Liver (tissue), 8 donors: ENCODE measurements at regions not wholly inside any gene's neighbourhood (a gene's known extent, or its start where the extent isn't known, plus 50 kb on each side); places are given as distances from the start of the nearest gene placed in this dataset.

ENCODE experiments used
- DNase-seq: peaks from one replicate; pipeline ENCODE4 v3.0.0-alpha.2; 2017; ENCODE audit warnings: low spot score
- H3K27ac ChIP-seq, 2 donors: one replicate each; pipeline ENCODE4 v1.7.0; 2013; ENCODE audit warnings: inconsistent platforms in 2 of 2, low read length in 2 of 2, control low read depth in 1 of 2, low read depth in 1 of 2, mild to moderate bottlenecking in 1 of 2
- H3K27me3 ChIP-seq, 4 donors: one replicate each; pipeline versions ENCODE4 v1.6.1 to v1.7.0; 2013; ENCODE audit warnings: low read length in 3 of 4, inconsistent platforms in 1 of 4, mild to moderate bottlenecking in 1 of 4, moderate library complexity in 1 of 4; ENCODE audit not compliant: control insufficient read depth in 4 of 4, insufficient read depth in 4 of 4
- H3K36me3 ChIP-seq, 4 donors: one replicate each; pipeline versions ENCODE4 v1.6.1 to v1.7.0; 2013; ENCODE audit warnings: low read length in 3 of 4, mild to moderate bottlenecking in 3 of 4, low read depth in 1 of 4, moderate library complexity in 1 of 4; ENCODE audit not compliant: control insufficient read depth in 4 of 4, insufficient read depth in 3 of 4
- H3K4me1 ChIP-seq, 4 donors: one replicate each; pipeline versions ENCODE4 v1.6.1 to v1.7.0; 2013; ENCODE audit warnings: low read length in 3 of 4, mild to moderate bottlenecking in 3 of 4, moderate library complexity in 1 of 4; ENCODE audit not compliant: control insufficient read depth in 4 of 4, insufficient read depth in 4 of 4
- H3K4me3 ChIP-seq, 3 donors: one replicate each; pipeline versions ENCODE4 v1.6.1 to v1.7.0; 2013; ENCODE audit warnings: low read length in 3 of 3, control low read depth in 1 of 3, low read depth in 1 of 3, mild to moderate bottlenecking in 1 of 3
- H3K9ac ChIP-seq, 2 donors: one replicate each; pipeline ENCODE4 v1.7.0; 2013; ENCODE audit warnings: low read length in 2 of 2, mild to moderate bottlenecking in 2 of 2, moderate library complexity in 2 of 2, control low read depth in 1 of 2, low read depth in 1 of 2
- H3K9me3 ChIP-seq, 4 donors: one replicate each; pipeline versions ENCODE4 v1.6.1 to v1.7.0; 2013; ENCODE audit warnings: low read length in 3 of 4; ENCODE audit not compliant: control insufficient read depth in 4 of 4
- ATF3 ChIP-seq: IDR thresholded peaks from 2 replicates; pipeline ENCODE4 v1.6.1; 2016; ENCODE audit warnings: antibody characterized with exemption
- EGR1 ChIP-seq, 2 donors: IDR thresholded peaks; 2 replicates each; pipeline ENCODE4 v1.6.1; 2016 to 2018; ENCODE audit warnings: antibody characterized with exemption in 2 of 2, low read depth in 2 of 2
- FOXA1 ChIP-seq: IDR thresholded peaks from 2 replicates; pipeline ENCODE4 v1.6.1; 2016; ENCODE audit warnings: antibody characterized with exemption
- FOXA2 ChIP-seq: IDR thresholded peaks from 2 replicates; pipeline ENCODE4 v1.6.1; 2016; ENCODE audit warnings: antibody characterized with exemption
- GABPA ChIP-seq, 2 donors: IDR thresholded peaks in 1 of 2; conservative IDR thresholded peaks in 1 of 2; 2 replicates each; pipeline ENCODE4 v1.6.1; 2016; ENCODE audit warnings: antibody characterized with exemption in 2 of 2, mild to moderate bottlenecking in 1 of 2, moderate library complexity in 1 of 2
- HNF4A ChIP-seq, 2 donors: conservative IDR thresholded peaks; 2 replicates each; pipeline ENCODE4 v1.6.1; 2016; ENCODE audit warnings: antibody characterized with exemption in 2 of 2, mild to moderate bottlenecking in 2 of 2
- JUND ChIP-seq, 2 donors: IDR thresholded peaks; 2 replicates each; pipeline ENCODE4 v1.6.1; 2016; ENCODE audit warnings: antibody characterized with exemption in 2 of 2
- NR2F2 ChIP-seq: IDR thresholded peaks from 2 replicates; pipeline ENCODE4 v1.6.1; 2016; ENCODE audit warnings: antibody characterized with exemption
- RAD21 ChIP-seq, 2 donors: IDR thresholded peaks; 2 replicates each; pipeline ENCODE4 v1.6.1; 2016; ENCODE audit warnings: antibody characterized with exemption in 2 of 2, mild to moderate bottlenecking in 2 of 2
- REST ChIP-seq: IDR thresholded peaks from 2 replicates; pipeline ENCODE4 v1.6.1; 2016; ENCODE audit warnings: antibody characterized with exemption, mild to moderate bottlenecking
- RXRA ChIP-seq, 2 donors: IDR thresholded peaks; 2 replicates each; pipeline ENCODE4 v1.6.1; 2017 to 2018; ENCODE audit warnings: antibody characterized with exemption in 2 of 2, mild to moderate bottlenecking in 1 of 2
- SP1 ChIP-seq: IDR thresholded peaks from 2 replicates; pipeline ENCODE4 v1.6.1; 2018; ENCODE audit warnings: antibody characterized with exemption, mild to moderate bottlenecking
- TAF1 ChIP-seq: conservative IDR thresholded peaks from 2 replicates; pipeline ENCODE4 v1.6.1; 2016; ENCODE audit warnings: antibody characterized with exemption, mild to moderate bottlenecking
- YY1 ChIP-seq: IDR thresholded peaks from 2 replicates; pipeline ENCODE4 v1.6.1; 2016; ENCODE audit warnings: antibody characterized with exemption, mild to moderate bottlenecking
- WGBS: extraction: QIAGEN DNeasy Blood & Tissue Kit; methylation state at CpG from one replicate; pipeline ENCODE4 v1.1.7; 2013; 5-methylcytosine and 5-hydroxymethylcytosine counted together
- TF ChIP-seq, protein P1 (sequence below): IDR thresholded peaks from 2 replicates; pipeline ENCODE4 v1.6.1; 2016; ENCODE audit warnings: antibody characterized with exemption
- TF ChIP-seq, protein P2 (sequence below): IDR thresholded peaks from 2 replicates; pipeline ENCODE4 v1.6.1; 2016; ENCODE audit warnings: antibody characterized with exemption
- TF ChIP-seq, protein P3 (sequence below): fragments of 150-350 bp; IDR thresholded peaks from 2 replicates; pipeline ENCODE4 v1.5.1; 2017; ENCODE audit warnings: improper control_type of control experiment, low read depth, low read length; ENCODE audit not compliant: missing input control
- donor health status: healthy.
- donor health status: healthy.
- donor health status: healthy.
- donor health status: healthy.
- donor health status: healthy.

- TF ChIP-seq, protein P1, sequence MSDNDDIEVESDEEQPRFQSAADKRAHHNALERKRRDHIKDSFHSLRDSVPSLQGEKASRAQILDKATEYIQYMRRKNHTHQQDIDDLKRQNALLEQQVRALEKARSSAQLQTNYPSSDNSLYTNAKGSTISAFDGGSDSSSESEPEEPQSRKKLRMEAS = no peak
- TF ChIP-seq EGR1 (IDR thresholded peaks at IDR 0.05; ENCODE audit: low read depth in 2 of 2) (no peak), FOXA2 (no peak), FOXA1 (no peak), RAD21 (IDR thresholded peaks at IDR 0.05) (no peak), TAF1 (no peak), YY1 (no peak), HNF4A (conservative IDR thresholded peaks at IDR 0.05) (no peak), NR2F2 (no peak)
- TF ChIP-seq, protein P2, sequence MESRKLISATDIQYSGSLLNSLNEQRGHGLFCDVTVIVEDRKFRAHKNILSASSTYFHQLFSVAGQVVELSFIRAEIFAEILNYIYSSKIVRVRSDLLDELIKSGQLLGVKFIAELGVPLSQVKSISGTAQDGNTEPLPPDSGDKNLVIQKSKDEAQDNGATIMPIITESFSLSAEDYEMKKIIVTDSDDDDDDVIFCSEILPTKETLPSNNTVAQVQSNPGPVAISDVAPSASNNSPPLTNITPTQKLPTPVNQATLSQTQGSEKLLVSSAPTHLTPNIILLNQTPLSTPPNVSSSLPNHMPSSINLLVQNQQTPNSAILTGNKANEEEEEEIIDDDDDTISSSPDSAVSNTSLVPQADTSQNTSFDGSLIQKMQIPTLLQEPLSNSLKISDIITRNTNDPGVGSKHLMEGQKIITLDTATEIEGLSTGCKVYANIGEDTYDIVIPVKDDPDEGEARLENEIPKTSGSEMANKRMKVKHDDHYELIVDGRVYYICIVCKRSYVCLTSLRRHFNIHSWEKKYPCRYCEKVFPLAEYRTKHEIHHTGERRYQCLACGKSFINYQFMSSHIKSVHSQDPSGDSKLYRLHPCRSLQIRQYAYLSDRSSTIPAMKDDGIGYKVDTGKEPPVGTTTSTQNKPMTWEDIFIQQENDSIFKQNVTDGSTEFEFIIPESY = no peak
Measured at GRCh38 chr10:21144047-21144446, 246.9 kb upstream of the NEBL start (continued).

DNA sequence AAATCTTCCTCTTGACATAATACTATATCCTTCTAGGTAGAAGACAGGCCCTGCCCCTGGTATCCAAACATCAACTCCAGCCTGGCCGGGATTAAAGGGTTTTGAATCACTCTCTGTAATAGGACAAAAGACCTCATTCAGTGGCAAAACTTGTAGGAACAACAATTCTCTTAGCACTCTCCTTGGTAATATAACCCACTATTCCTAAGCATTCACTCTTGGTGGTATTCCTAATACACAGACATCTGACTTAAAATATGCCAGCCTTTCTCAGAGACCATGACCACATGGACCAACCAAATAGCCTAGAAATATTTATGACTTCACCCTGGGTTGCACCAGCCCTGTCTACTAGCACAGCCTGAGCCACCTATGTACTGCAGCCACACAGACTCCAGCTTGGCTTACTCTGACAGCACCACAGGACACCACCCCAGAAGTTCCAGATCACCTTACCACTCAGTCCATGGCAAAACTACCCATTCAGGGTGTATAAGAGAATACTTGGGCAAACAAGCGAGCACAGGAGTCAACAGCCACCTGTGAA, 244.9 kb upstream of the NEBL start:
- H3K4me3 ChIP-seq = no peak overlapping the region
- H3K9me3 ChIP-seq = no peaks in the 10 kb centered on the region
- TF ChIP-seq YY1 (no peak), FOXA2 (no peak), ATF3 (no peak), RAD21 (IDR thresholded peaks at IDR 0.05) (no peak), NR2F2 (no peak), TAF1 (no peak), GABPA (IDR thresholded peaks at IDR 0.05 in 1 of 2, conservative IDR thresholded peaks at IDR 0.05 in 1 of 2) (no peak), FOXA1 (no peak), EGR1 (IDR thresholded peaks at IDR 0.05; ENCODE audit: low read depth in 2 of 2) (no peak), REST (no peak), JUND (IDR thresholded peaks at IDR 0.05) (no peak), RXRA (IDR thresholded peaks at IDR 0.05) (no peak), SP1 (no peak)
- TF ChIP-seq, protein P1 = no peak
- TF ChIP-seq, protein P3, sequence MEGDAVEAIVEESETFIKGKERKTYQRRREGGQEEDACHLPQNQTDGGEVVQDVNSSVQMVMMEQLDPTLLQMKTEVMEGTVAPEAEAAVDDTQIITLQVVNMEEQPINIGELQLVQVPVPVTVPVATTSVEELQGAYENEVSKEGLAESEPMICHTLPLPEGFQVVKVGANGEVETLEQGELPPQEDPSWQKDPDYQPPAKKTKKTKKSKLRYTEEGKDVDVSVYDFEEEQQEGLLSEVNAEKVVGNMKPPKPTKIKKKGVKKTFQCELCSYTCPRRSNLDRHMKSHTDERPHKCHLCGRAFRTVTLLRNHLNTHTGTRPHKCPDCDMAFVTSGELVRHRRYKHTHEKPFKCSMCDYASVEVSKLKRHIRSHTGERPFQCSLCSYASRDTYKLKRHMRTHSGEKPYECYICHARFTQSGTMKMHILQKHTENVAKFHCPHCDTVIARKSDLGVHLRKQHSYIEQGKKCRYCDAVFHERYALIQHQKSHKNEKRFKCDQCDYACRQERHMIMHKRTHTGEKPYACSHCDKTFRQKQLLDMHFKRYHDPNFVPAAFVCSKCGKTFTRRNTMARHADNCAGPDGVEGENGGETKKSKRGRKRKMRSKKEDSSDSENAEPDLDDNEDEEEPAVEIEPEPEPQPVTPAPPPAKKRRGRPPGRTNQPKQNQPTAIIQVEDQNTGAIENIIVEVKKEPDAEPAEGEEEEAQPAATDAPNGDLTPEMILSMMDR = no peak
- no peak overlapping the region for H3K27ac ChIP-seq
- H3K4me1 ChIP-seq = no peaks in the 10 kb centered on the region
- no peak for DNase-seq
- H3K9ac ChIP-seq = no peak overlapping the region
- no peaks in the 10 kb centered on the region for H3K36me3 ChIP-seq
- 84% methylated on average over 2 of the region's 2 CpGs for WGBS
- no peaks in the 10 kb centered on the region for H3K27me3 ChIP-seq
